ENCODE measurements at regions not wholly inside any gene's neighbourhood (a gene's known extent, or its start where the extent isn't known, plus 50 kb on each side); places are given as distances from the start of the nearest gene placed in this dataset.

- TF ChIP-seq CTCF (conservative IDR thresholded peaks at IDR 0.05; ENCODE audit: low read length): no peak
- no peak for TF ChIP-seq EZH2phosphoT487 (IDR thresholded peaks at IDR 0.05; ENCODE audit: borderline replicate concordance)
Measured at GRCh38 chr17:79152110-79152509, 77.5 kb downstream of the ENGASE start.
